Suprapubic skin (tissue), 4 donors: ENCODE measurements at regions not wholly inside any gene's neighbourhood (a gene's known extent, or its start where the extent isn't known, plus 50 kb on each side); places are given as distances from the start of the nearest gene placed in this dataset.

Experiments used
- EP300 ChIP-seq: sonication (generic); formaldehyde crosslinking; IDR thresholded peaks from one replicate; pipeline ENCODE4 v1.6.1; 2017; ENCODE audit warnings: antibody characterized with exemption
- POLR2A ChIP-seq, 2 donors: fragments of 450-650 bp; IDR thresholded peaks; one replicate each; pipeline ENCODE4 v1.6.1; 2017; ENCODE audit warnings: antibody characterized with exemption in 2 of 2, mild to moderate bottlenecking in 2 of 2, moderate library complexity in 2 of 2
- POLR2AphosphoS5 ChIP-seq, 3 donors: sonication (generic); formaldehyde crosslinking; IDR thresholded peaks; one replicate each; pipeline ENCODE4 v1.6.1; 2017; ENCODE audit warnings: antibody characterized with exemption in 3 of 3
- TF ChIP-seq, protein P1 (sequence below), 2 donors: fragments of 200-600 bp in 1 of 2; fragments of 450-650 bp in 1 of 2; sonication (generic) in 1 of 2; IDR thresholded peaks; one replicate each; pipeline ENCODE4 v1.5.1; 2016 to 2019; ENCODE audit warnings: antibody characterized with exemption in 2 of 2, mild to moderate bottlenecking in 1 of 2, moderate library complexity in 1 of 2

DNA sequence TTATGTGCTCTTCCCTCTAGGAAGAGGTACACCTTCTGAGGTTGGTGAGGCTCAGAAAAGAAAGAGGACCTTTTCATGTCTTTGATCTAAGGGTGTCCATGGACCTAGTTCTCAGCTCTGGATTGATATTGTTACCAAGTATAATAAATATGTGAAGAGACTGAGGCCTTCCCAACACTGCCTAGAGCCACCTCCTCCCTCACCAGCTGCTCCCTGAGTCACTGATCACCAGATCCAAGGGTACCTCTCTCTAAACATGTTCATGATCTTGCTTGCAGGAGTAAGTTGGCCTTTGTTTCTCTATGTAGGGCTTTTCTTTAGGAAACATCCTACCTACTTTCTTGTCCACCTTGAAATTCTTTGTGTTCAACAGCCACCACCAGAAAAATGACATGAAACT lies 218.8 kb upstream of the ADRA1B start:
- TF ChIP-seq POLR2A (IDR thresholded peaks at IDR 0.05): no peak
- TF ChIP-seq, protein P1, sequence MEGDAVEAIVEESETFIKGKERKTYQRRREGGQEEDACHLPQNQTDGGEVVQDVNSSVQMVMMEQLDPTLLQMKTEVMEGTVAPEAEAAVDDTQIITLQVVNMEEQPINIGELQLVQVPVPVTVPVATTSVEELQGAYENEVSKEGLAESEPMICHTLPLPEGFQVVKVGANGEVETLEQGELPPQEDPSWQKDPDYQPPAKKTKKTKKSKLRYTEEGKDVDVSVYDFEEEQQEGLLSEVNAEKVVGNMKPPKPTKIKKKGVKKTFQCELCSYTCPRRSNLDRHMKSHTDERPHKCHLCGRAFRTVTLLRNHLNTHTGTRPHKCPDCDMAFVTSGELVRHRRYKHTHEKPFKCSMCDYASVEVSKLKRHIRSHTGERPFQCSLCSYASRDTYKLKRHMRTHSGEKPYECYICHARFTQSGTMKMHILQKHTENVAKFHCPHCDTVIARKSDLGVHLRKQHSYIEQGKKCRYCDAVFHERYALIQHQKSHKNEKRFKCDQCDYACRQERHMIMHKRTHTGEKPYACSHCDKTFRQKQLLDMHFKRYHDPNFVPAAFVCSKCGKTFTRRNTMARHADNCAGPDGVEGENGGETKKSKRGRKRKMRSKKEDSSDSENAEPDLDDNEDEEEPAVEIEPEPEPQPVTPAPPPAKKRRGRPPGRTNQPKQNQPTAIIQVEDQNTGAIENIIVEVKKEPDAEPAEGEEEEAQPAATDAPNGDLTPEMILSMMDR (IDR thresholded peaks at IDR 0.05): no peak
- no peak for TF ChIP-seq EP300
- TF ChIP-seq POLR2AphosphoS5 (IDR thresholded peaks at IDR 0.05): no peak
